B cell (primary cell): ENCODE measurements at regions not wholly inside any gene's neighbourhood (a gene's known extent, or its start where the extent isn't known, plus 50 kb on each side); places are given as distances from the start of the nearest gene placed in this dataset.

ENCODE experiments used
- CTCF ChIP-seq: fragments of 200-600 bp; IDR thresholded peaks from one replicate; pipeline ENCODE4 v1.8.0; 2022; ENCODE audit warnings: antibody characterized with exemption, mild to moderate bottlenecking
- EZH2 ChIP-seq: IDR thresholded peaks from 2 replicates; pipeline ENCODE4 v1.6.1; 2012; ENCODE audit warnings: borderline replicate concordance, low read depth, mild to moderate bottlenecking, moderate library complexity, low read length; ENCODE audit not compliant: insufficient read depth, poor library complexity, severe bottlenecking

GRCh38 chr2:129645335-129645734 lies 334.1 kb upstream of the RAB6C start:
- no peak for TF ChIP-seq CTCF
- TF ChIP-seq EZH2: no peak
